K562 (cell line): ENCODE measurements at regions not wholly inside any gene's neighbourhood (a gene's known extent, or its start where the extent isn't known, plus 50 kb on each side); places are given as distances from the start of the nearest gene placed in this dataset.

Experiments used
- ATAC-seq: fragments of 200-7000 bp; cut with Tn5 transposase; 3 replicates; pipeline ENCODE4 v1.9.1; 2020; ENCODE audit warnings: moderate library complexity
- BruUV-seq: library from RNA; stranded (reverse); fragments of 400-500 nt; replicated peaks from 2 replicates; lab custom pipeline; 2021; lab: Mats Ljungman, UMichigan
- CTCF ChIA-PET: fragments of 300-600 bp; formaldehyde crosslinking; extraction: SDS; loops from one replicate; lab custom pipeline; 2021; ENCODE audit warnings: low intra/inter-chr PET ratio; lab: Yijun Ruan, JAX
- POLR2A ChIA-PET: fragments of 300-600, 350-650 bp; sonication (Branson Sonifier 250); formaldehyde crosslinking; extraction: SDS; loops from one replicate; lab custom pipeline; 2021; ENCODE audit warnings: antibody characterized with exemption, inconsistent platforms; lab: Yijun Ruan, JAX
- DNase-seq, 4 experiments: peaks; one replicate each; pipeline versions ENCODE4 v3.0.0 to v3.0.0-alpha.2; 2011 to 2018; ENCODE audit warnings: low spot score in 3 of 4, mixed read lengths in 3 of 4; ENCODE audit errors: extremely low read depth in 1 of 4
- FAIRE-seq: peaks from 2 replicates; lab custom pipeline; 2011; peaks lifted over from hg19 to GRCh38; lab: Jason Lieb, UNC
- H2AFZ ChIP-seq: 2 replicates; pipeline ENCODE4 v1.6.0; 2011; ENCODE audit warnings: low read depth, low read length, control low read depth, inconsistent platforms
- H3K27ac ChIP-seq: fragments of 200-600 bp; 3 replicates; pipeline ENCODE4 v1.8.0; 2011; ENCODE audit warnings: low read depth, mild to moderate bottlenecking, control low read depth, inconsistent platforms, low read length, moderate library complexity, mixed read lengths; ENCODE audit errors: extremely low read depth
- H3K27me3 ChIP-seq, 2 experiments: fragments of 300-600 bp in 1 of 2; 2 replicates in 1 of 2; 3 replicates in 1 of 2; pipeline versions ENCODE4 v1.6.0 to v1.8.0; 2011; ENCODE audit warnings: inconsistent platforms in 2 of 2, low read length in 2 of 2, mild to moderate bottlenecking in 1 of 2, mixed read lengths in 1 of 2, moderate library complexity in 1 of 2; ENCODE audit not compliant: control insufficient read depth in 2 of 2, insufficient read depth in 2 of 2
- H3K36me3 ChIP-seq: fragments of 300-600 bp; 3 replicates; pipeline ENCODE4 v1.8.0; 2011; ENCODE audit warnings: mild to moderate bottlenecking, low read length, inconsistent platforms; ENCODE audit not compliant: control insufficient read depth, insufficient read depth
- H3K4me1 ChIP-seq, 2 experiments: fragments of 200-600 bp in 1 of 2; replicated peaks in 1 of 2; 2 replicates in 1 of 2; 3 replicates in 1 of 2; pipeline versions ENCODE4 v1.5.1 to v1.8.0; 2011; ENCODE audit warnings: inconsistent platforms in 2 of 2, low read length in 2 of 2, mild to moderate bottlenecking in 1 of 2, mixed read lengths in 1 of 2, moderate library complexity in 1 of 2; ENCODE audit not compliant: control insufficient read depth in 2 of 2, insufficient read depth in 2 of 2
- H3K4me2 ChIP-seq: 2 replicates; pipeline ENCODE4 v1.6.1; 2011; ENCODE audit warnings: low read length, control low read depth, inconsistent platforms, mixed read lengths; ENCODE audit not compliant: insufficient read depth
- H3K4me3 ChIP-seq: fragments of 200-600 bp; sonication (generic), shearing (Covaris generic); 2 replicates; pipeline ENCODE4 v1.5.1; 2016; ENCODE audit warnings: control low read depth, inconsistent platforms
- H3K79me2 ChIP-seq: fragments of 200-600 bp; 3 replicates; pipeline ENCODE4 v1.8.0; 2011; ENCODE audit warnings: low read length, inconsistent platforms; ENCODE audit not compliant: control insufficient read depth, insufficient read depth
- H3K9ac ChIP-seq, 2 experiments: 2 replicates each; pipeline versions ENCODE4 v1.6.0 to v1.6.1; 2011; ENCODE audit warnings: low read depth in 2 of 2, low read length in 2 of 2, control low read depth in 1 of 2, inconsistent platforms in 1 of 2, mild to moderate bottlenecking in 1 of 2, mixed read lengths in 1 of 2; ENCODE audit not compliant: insufficient read depth in 1 of 2
- H3K9me1 ChIP-seq: one replicate; pipeline ENCODE4 v1.6.0; 2011; ENCODE audit warnings: inconsistent platforms, mild to moderate bottlenecking, low read length, moderate library complexity; ENCODE audit not compliant: control insufficient read depth, insufficient read depth
- H3K9me3 ChIP-seq: replicated peaks from 2 replicates; pipeline ENCODE4 v1.5.1; 2011; ENCODE audit warnings: low read depth, low read length, inconsistent platforms; ENCODE audit not compliant: control insufficient read depth, insufficient read depth
- H4K20me1 ChIP-seq: replicated peaks from 2 replicates; pipeline ENCODE4 v1.6.1; 2011; ENCODE audit warnings: low read length, inconsistent platforms, mixed read lengths; ENCODE audit not compliant: control insufficient read depth, insufficient read depth
- EGR1 ChIP-seq: fragments of 450-650 bp; conservative IDR thresholded peaks from 2 replicates; pipeline ENCODE4 v1.6.1; 2017; ENCODE audit warnings: mild to moderate bottlenecking
- HNRNPL ChIP-seq: fragments of 200-400 bp; formaldehyde crosslinking; IDR thresholded peaks from 2 replicates; pipeline ENCODE4 v1.6.1; 2017; ENCODE audit warnings: low read depth, mild to moderate bottlenecking, low read length
- PHTF2 ChIP-seq: fragments of 250-450 bp; sonication (Bioruptor Pico); IDR thresholded peaks from 2 replicates; pipeline ENCODE4 v1.5.0; 2021; ENCODE audit warnings: mild to moderate bottlenecking
- SMAD2 ChIP-seq: fragments of 150-350 bp; IDR thresholded peaks from 2 replicates; pipeline ENCODE4 v1.6.1; 2014; ENCODE audit warnings: low read depth, mild to moderate bottlenecking, low read length
- SOX6 ChIP-seq: fragments of 450-650 bp; IDR thresholded peaks from 2 replicates; pipeline ENCODE4 v1.6.1; 2014; ENCODE audit warnings: mild to moderate bottlenecking
- ZNF354B ChIP-seq: fragments of 250-450 bp; sonication (Bioruptor Pico); IDR thresholded peaks from 2 replicates; pipeline ENCODE4 v1.4.0; 2020
- ZNF830 ChIP-seq: fragments of 250-450 bp; sonication (Bioruptor Pico); IDR thresholded peaks from 2 replicates; pipeline ENCODE4 v1.5.0; 2021; ENCODE audit warnings: mild to moderate bottlenecking
- WGBS: fragments of 100-300 bp; shearing (Covaris generic); methylation state at CpG from one replicate; pipeline ENCODE4 v1.1.6; 2016; ENCODE audit warnings: low coverage, mixed read lengths; ENCODE audit not compliant: insufficient coverage; ENCODE audit errors: missing lambda C conversion rate; 5-methylcytosine and 5-hydroxymethylcytosine counted together
- in situ Hi-C: fragments of 300-500 bp; cut with MboI; formaldehyde crosslinking; loops from 4 replicates; pipeline ENCODE4 v1.15.0; 2018; ENCODE audit warnings: inconsistent platforms, mixed read lengths
- intact Hi-C: fragments of 100-400 bp; cut with micrococcal nuclease; formaldehyde crosslinking; loops from 2 replicates; pipeline ENCODE4 v1.14.2; 2022
- TF ChIP-seq, protein P1 (sequence below): fragments of 450-650 bp; IDR thresholded peaks from 2 replicates; pipeline ENCODE4 v1.7.0; 2016; ENCODE audit warnings: borderline replicate concordance
- TF ChIP-seq, protein P2 (sequence below): fragments of 250-450 bp; sonication (Bioruptor Pico); IDR thresholded peaks from 2 replicates; pipeline ENCODE4 v1.8.0; 2021; ENCODE audit warnings: borderline replicate concordance, mild to moderate bottlenecking, moderate library complexity; ENCODE audit not compliant: poor library complexity, severe bottlenecking
- TF ChIP-seq, protein P3 (sequence below): fragments of 450-650 bp; formaldehyde crosslinking; IDR thresholded peaks from 2 replicates; pipeline ENCODE4 v1.4.0; 2020; ENCODE audit warnings: mild to moderate bottlenecking, moderate library complexity
- TF ChIP-seq, protein P4 (sequence below): fragments of 250-450 bp; sonication (Bioruptor Pico); IDR thresholded peaks from 2 replicates; pipeline ENCODE4 v1.4.0; 2020; ENCODE audit warnings: mild to moderate bottlenecking
- TF ChIP-seq, protein P5 (sequence below): sonication (generic); formaldehyde crosslinking; IDR thresholded peaks from 2 replicates; pipeline ENCODE4 v1.8.1; 2022; ENCODE audit warnings: missing genetic modification reagents

DNA sequence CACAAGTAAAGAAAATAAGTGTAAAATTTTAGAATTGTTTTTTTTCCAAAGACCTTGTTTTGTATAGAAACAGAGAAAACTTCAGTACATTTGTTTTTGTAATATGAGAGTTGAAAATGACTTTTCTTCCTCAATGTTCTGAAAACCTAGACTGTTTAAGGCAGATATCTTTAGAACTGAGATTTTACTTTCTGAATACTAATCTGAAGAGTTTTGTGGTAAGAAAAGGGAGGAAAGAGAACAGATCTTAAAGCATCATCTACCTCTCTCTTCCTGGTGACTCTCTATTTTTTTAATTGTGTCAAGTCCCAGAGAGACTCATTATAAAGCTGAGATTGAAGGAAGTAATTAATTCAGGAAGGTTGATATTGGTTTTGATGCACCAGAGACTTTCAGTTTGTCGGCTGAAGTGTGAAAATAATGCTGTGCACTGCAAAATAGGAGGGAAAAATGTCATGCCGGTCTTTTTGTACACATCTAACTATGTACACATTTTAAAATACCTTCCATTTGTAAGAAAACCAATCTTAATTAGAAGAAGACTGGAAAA, 142.1 kb upstream of the NAALADL2 start (continued):
- TF ChIP-seq, protein P1, sequence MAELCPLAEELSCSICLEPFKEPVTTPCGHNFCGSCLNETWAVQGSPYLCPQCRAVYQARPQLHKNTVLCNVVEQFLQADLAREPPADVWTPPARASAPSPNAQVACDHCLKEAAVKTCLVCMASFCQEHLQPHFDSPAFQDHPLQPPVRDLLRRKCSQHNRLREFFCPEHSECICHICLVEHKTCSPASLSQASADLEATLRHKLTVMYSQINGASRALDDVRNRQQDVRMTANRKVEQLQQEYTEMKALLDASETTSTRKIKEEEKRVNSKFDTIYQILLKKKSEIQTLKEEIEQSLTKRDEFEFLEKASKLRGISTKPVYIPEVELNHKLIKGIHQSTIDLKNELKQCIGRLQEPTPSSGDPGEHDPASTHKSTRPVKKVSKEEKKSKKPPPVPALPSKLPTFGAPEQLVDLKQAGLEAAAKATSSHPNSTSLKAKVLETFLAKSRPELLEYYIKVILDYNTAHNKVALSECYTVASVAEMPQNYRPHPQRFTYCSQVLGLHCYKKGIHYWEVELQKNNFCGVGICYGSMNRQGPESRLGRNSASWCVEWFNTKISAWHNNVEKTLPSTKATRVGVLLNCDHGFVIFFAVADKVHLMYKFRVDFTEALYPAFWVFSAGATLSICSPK: no peak
- TF ChIP-seq ZNF830 (CRISPR knock-in tag) (no peak), PHTF2 (CRISPR knock-in tag) (no peak), HNRNPL (no peak), SMAD2 (no peak), EGR1 (no peak)
- TF ChIP-seq, protein P2, sequence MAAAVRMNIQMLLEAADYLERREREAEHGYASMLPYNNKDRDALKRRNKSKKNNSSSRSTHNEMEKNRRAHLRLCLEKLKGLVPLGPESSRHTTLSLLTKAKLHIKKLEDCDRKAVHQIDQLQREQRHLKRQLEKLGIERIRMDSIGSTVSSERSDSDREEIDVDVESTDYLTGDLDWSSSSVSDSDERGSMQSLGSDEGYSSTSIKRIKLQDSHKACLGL: no peak

DNA sequence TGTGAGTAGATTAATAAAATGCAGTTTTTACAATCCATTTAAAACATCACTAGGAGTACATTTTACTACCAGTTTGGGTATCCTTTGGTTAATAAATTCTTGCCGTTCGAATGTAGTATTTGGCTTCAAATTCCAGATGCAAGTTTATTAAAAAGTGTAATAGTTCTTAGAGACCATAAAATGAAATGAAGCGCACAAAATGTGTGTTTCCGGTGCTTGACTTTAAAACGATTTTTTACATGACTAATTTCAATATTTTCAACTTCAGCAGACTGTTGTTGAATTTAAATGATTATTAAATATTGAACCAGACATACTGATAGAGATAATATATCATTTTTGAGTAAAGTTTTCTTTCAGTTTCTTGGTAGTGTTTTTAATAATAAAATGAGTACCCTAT, 138.4 kb upstream of the NAALADL2 start:
- Histone ChIP-seq H3K4me2 (no peak overlapping the region), H3K9ac (no peak overlapping the region), H3K9me3 (no peaks in the 10 kb centered on the region), H2AFZ (no peak overlapping the region), H3K27ac (no peak overlapping the region), H3K4me3 (no peak overlapping the region), H3K36me3 (no peaks in the 10 kb centered on the region), H3K4me1 (no peaks in the 10 kb centered on the region), H4K20me1 (no peaks in the 10 kb centered on the region), H3K9me1 (no peaks in the 10 kb centered on the region), H3K27me3 (no peaks in the 10 kb centered on the region), H3K79me2 (no peaks in the 10 kb centered on the region)
- intact Hi-C loops: no loop called here
- 0% methylated on average over 5 of the region's 5 CpGs for WGBS
- DNase-seq: no peak
- FAIRE-seq: no peak
- no peak for ATAC-seq
- in situ Hi-C loops: no loop called here
- ChIA-PET CTCF (no interaction called here), POLR2A (no interaction called here)
- BruUV-seq: no TSS peak
- TF ChIP-seq, protein P2: no peak
- TF ChIP-seq PHTF2 (CRISPR knock-in tag) (no peak), ZNF354B (CRISPR knock-in tag) (no peak), SOX6 (no peak)
- TF ChIP-seq, protein P3, sequence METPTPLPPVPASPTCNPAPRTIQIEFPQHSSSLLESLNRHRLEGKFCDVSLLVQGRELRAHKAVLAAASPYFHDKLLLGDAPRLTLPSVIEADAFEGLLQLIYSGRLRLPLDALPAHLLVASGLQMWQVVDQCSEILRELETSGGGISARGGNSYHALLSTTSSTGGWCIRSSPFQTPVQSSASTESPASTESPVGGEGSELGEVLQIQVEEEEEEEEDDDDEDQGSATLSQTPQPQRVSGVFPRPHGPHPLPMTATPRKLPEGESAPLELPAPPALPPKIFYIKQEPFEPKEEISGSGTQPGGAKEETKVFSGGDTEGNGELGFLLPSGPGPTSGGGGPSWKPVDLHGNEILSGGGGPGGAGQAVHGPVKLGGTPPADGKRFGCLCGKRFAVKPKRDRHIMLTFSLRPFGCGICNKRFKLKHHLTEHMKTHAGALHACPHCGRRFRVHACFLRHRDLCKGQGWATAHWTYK (CRISPR knock-in tag): no peak
- TF ChIP-seq, protein P4, sequence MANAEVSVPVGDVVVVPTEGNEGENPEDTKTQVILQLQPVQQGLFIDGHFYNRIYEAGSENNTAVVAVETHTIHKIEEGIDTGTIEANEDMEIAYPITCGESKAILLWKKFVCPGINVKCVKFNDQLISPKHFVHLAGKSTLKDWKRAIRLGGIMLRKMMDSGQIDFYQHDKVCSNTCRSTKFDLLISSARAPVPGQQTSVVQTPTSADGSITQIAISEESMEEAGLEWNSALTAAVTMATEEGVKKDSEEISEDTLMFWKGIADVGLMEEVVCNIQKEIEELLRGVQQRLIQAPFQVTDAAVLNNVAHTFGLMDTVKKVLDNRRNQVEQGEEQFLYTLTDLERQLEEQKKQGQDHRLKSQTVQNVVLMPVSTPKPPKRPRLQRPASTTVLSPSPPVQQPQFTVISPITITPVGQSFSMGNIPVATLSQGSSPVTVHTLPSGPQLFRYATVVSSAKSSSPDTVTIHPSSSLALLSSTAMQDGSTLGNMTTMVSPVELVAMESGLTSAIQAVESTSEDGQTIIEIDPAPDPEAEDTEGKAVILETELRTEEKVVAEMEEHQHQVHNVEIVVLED (CRISPR knock-in tag): no peak
- TF ChIP-seq, protein P5, sequence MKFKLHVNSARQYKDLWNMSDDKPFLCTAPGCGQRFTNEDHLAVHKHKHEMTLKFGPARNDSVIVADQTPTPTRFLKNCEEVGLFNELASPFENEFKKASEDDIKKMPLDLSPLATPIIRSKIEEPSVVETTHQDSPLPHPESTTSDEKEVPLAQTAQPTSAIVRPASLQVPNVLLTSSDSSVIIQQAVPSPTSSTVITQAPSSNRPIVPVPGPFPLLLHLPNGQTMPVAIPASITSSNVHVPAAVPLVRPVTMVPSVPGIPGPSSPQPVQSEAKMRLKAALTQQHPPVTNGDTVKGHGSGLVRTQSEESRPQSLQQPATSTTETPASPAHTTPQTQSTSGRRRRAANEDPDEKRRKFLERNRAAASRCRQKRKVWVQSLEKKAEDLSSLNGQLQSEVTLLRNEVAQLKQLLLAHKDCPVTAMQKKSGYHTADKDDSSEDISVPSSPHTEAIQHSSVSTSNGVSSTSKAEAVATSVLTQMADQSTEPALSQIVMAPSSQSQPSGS (CRISPR knock-in tag): no peak
